ENCODE measurements at regions not wholly inside any gene's neighbourhood (a gene's known extent, or its start where the extent isn't known, plus 50 kb on each side); places are given as distances from the start of the nearest gene placed in this dataset.
"Not testable (repeated sequence)": the region's sequence is repeated elsewhere in the genome, so short reads cannot be mapped to it uniquely, and the experiment has no call there.

DNA sequence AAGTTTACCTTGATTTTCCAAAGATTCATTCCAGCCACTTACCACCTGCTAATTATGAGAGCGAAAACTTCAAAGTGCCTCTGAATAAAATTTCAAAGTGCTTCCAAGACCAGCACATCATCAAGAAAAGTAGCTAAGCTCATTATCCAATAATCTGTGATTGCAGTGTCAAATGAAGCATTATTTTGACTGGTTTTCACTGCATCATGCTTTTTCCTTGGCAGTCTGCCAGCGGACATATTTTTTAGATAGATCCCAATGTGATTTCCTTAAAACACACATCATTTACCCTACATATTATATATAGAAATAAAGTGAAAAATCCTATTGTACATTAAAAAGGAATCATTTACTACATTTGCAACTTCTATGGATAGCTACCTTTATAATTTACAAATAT lies 508.6 kb upstream of the FAM174A start:
- H3K4me3 ChIP-seq (ENCODE audit: low read depth, low read length): no peak overlapping the region
- TF ChIP-seq, protein P1, sequence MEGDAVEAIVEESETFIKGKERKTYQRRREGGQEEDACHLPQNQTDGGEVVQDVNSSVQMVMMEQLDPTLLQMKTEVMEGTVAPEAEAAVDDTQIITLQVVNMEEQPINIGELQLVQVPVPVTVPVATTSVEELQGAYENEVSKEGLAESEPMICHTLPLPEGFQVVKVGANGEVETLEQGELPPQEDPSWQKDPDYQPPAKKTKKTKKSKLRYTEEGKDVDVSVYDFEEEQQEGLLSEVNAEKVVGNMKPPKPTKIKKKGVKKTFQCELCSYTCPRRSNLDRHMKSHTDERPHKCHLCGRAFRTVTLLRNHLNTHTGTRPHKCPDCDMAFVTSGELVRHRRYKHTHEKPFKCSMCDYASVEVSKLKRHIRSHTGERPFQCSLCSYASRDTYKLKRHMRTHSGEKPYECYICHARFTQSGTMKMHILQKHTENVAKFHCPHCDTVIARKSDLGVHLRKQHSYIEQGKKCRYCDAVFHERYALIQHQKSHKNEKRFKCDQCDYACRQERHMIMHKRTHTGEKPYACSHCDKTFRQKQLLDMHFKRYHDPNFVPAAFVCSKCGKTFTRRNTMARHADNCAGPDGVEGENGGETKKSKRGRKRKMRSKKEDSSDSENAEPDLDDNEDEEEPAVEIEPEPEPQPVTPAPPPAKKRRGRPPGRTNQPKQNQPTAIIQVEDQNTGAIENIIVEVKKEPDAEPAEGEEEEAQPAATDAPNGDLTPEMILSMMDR (IDR thresholded peaks at IDR 0.05; ENCODE audit: insufficient read depth, low read depth, low read length, missing control alignments): no peak
- DNase-seq (ENCODE audit: low read depth): no peak

DNA sequence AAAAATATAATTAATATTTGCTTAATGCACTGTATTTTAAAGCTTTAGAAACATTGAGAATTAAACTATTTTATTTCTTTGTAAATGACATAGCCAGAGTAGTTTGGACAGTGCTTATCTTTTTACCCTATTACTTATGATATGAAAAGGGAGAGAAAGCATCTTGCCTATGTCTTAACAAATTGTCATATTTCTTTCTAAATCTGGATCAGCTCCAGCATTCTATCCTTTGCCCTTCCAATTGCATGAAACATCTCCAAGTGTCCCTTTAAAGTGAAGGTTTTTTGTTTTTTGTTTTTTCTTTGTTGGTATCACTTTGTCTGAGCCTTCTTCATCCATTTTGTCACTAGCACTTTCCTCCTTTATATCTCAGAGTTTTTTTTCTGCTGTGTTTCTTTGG lies 511.6 kb upstream of the FAM174A start:
- TF ChIP-seq, protein P1 (IDR thresholded peaks at IDR 0.05; ENCODE audit: insufficient read depth, low read depth, low read length, missing control alignments): no peak
- no peak for DNase-seq (ENCODE audit: low read depth)
- no peak overlapping the region for H3K4me3 ChIP-seq (ENCODE audit: low read depth, low read length)

DNA sequence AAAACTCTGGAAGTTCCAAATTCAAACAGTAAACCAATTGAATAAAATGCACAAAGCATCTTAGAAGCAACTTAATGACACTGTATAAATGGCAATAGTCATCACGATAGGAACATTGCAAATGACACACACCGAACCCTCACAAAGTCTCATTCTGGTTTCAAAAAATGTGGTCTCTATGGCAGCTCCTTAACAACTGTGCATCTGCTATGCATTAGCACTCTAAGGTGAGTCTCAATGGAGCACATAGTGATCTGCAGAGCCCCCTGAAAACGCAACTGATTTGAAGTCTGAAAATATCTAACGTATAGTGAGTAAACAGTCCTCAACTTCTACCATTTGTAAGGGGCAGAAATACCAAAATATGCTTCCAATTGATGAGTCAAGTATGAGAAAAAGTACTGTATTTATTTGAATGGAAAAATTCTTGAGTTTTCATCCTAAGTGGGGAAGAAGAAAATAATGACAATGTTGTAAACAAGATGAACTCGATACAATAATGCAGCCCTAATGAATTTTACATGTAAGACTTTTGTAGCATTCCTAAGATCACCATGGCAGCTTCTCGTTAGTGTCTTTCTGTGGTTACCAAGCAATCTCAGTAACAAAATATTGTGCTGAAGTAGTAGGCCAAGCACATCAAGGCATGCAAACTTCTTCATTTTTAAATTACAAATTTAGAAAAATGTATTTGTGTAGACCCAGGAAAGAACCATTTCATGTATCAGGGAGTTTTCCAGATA lies 517.5 kb upstream of the FAM174A start:
- no peak overlapping the region for H3K4me3 ChIP-seq (ENCODE audit: low read depth, low read length)
- DNase-seq (ENCODE audit: low read depth): no peak
- TF ChIP-seq, protein P1 (IDR thresholded peaks at IDR 0.05; ENCODE audit: insufficient read depth, low read depth, low read length, missing control alignments): no peak

DNA sequence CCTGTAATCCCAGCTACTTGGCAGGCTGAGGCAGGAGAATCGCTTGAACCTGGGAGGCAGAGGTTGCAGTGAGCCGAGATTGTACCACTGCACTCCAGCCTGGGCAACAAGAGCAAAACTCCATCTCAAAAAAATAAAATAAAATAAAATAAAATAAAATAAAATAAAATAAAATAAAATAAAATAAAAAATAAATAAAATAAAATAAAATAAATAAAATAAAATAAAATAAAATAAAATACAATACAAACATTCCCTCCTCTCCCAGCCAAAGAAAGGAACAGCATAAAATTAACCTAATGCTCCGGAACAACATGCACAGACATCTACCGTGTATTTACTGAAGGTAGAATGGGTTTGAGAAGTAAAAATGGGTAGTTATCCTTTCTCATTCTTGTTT lies 521.9 kb upstream of the FAM174A start:
- not testable (repeated sequence) for DNase-seq (ENCODE audit: low read depth)

DNA sequence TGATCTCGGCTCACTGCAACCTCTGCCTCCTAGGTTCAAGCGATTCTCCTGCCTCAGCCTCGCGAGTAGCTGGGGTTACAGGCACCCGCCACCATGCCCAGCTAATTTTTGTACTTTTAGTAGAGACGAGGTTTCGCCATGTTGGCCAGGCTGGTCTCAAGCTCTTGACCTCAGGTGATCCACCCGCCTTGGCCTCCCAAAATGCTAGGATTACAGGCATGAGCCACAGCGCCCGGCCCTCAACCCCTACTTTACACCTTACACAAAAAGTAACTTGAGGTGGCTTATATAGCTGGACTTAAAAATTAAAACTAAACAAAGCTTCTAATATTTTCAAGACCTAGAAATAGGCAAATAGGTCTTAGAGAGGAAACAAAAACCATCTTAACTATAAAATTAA lies 524.0 kb upstream of the FAM174A start:
- not testable (repeated sequence) for H3K4me3 ChIP-seq (ENCODE audit: low read depth, low read length); DNase-seq (ENCODE audit: low read depth)

More for the DNA sequence above, 521.9 kb upstream of the FAM174A start:
- not testable (repeated sequence) for H3K4me3 ChIP-seq (ENCODE audit: low read depth, low read length)

DNA sequence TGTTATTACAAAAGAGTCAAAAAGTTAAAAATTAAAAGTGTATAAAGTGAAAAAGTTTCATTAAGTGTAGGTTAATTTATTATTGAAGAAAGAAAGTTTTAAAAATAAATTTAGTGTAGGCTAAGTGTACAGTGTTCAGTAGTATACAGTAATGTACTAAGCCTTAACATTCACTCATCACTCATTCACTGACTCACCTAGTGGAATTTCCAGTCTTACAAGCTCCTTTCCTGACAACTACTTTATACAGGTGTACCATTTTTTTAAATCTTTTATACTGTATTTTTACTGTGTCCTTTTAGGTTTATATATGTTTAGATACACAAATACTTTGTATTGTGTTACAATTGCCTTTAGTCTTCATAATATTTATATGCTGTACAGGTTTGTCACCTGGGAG lies 530.2 kb upstream of the FAM174A start:
- no peak overlapping the region for H3K4me3 ChIP-seq (ENCODE audit: low read depth, low read length)
- no peak for DNase-seq (ENCODE audit: low read depth)
- TF ChIP-seq, protein P1 (IDR thresholded peaks at IDR 0.05; ENCODE audit: insufficient read depth, low read depth, low read length, missing control alignments): no peak

DNA sequence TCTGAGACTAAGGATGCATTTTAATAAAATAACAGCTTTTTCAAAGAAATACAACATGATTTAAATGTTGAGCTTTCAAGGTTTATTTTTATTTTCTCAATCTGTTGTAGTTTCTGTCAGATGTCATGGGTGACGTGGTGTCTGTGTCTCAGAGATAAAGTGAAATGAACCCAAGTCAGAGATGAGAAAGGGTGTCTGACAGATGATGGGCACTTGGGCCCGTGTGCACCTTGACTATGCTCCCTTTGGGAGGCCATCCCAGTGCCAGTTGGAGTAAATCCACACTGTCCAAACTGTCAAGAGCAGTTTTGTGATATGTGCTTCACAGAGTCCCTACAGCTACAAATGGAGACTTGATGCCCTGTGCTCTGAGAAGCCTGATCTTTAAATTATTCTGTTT lies 536.9 kb upstream of the FAM174A start:
- no peak for DNase-seq (ENCODE audit: low read depth)
- no peak overlapping the region for H3K4me3 ChIP-seq (ENCODE audit: low read depth, low read length)
- TF ChIP-seq, protein P1 (IDR thresholded peaks at IDR 0.05; ENCODE audit: insufficient read depth, low read depth, low read length, missing control alignments): no peak

DNA sequence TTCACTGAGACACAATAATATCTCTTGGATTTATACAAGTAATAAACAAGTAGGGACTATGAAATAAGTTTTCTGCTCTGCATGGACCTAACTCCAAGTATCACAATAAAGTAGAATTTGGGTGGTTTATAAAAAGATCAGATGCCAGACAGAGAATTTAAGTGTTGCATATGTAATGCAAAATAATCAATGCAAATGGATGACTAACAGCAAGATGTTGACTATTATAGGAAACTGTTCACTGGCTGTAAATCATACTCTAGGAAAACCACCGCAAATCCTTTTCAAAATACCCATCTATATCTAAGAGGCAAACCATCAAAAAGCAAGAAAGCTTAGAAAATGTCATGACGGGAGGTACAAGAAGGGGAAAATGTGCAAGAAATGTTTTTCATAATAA lies 539.8 kb upstream of the FAM174A start:
- no peak for DNase-seq (ENCODE audit: low read depth)
- TF ChIP-seq, protein P1 (IDR thresholded peaks at IDR 0.05; ENCODE audit: insufficient read depth, low read depth, low read length, missing control alignments): no peak
- no peak overlapping the region for H3K4me3 ChIP-seq (ENCODE audit: low read depth, low read length)
